Activated CD4-positive, alpha-beta T cell treated with anti-CD3 and anti-CD28 coated beads for 36 hours (primary cell): ENCODE measurements at regions not wholly inside any gene's neighbourhood (a gene's known extent, or its start where the extent isn't known, plus 50 kb on each side); places are given as distances from the start of the nearest gene placed in this dataset.
A peak's percentile ranks its signal among the peaks of the same experiment; 100 is the strongest.

ENCODE experiments used
- ATAC-seq: fragments of 200-7000 bp; cut with Tn5 transposase; one replicate; pipeline ENCODE4 v1.10.0; 2021; ENCODE audit warnings: mild to moderate bottlenecking, moderate library complexity
- CTCF ChIA-PET: fragments of 350-600 bp; sonication (Branson Sonifier 250); formaldehyde crosslinking; loops from one replicate; lab custom pipeline; 2021; ENCODE audit warnings: antibody characterized with exemption; lab: Charles Lee
- POLR2A ChIA-PET: fragments of 350-600 bp; sonication (Branson Sonifier 250); formaldehyde crosslinking; loops from one replicate; lab custom pipeline; 2021; ENCODE audit warnings: antibody characterized with exemption, inconsistent platforms; lab: Charles Lee
- DNase-seq: peaks from one replicate; pipeline ENCODE4 v3.0.0-alpha.2; 2020
- H3K27ac Mint-ChIP-seq: one replicate; pipeline ENCODE4 v1.8.0; 2021; ENCODE audit warnings: mixed read lengths
- H3K27me3 Mint-ChIP-seq: one replicate; pipeline ENCODE4 v1.8.0; 2021; ENCODE audit warnings: mixed read lengths
- H3K36me3 Mint-ChIP-seq: one replicate; pipeline ENCODE4 v1.8.0; 2021; ENCODE audit warnings: low read depth, mixed read lengths
- H3K4me1 Mint-ChIP-seq: one replicate; pipeline ENCODE4 v1.8.0; 2021; ENCODE audit warnings: mixed read lengths
- H3K4me3 Mint-ChIP-seq: one replicate; pipeline ENCODE4 v1.8.0; 2021; ENCODE audit warnings: mild to moderate bottlenecking, moderate library complexity, mixed read lengths
- H3K9me3 Mint-ChIP-seq: one replicate; pipeline ENCODE4 v1.8.0; 2021; ENCODE audit warnings: low read depth, mixed read lengths
- intact Hi-C, 2 experiments: fragments of 100-400 bp; cut with DNase I in 1 of 2; cut with micrococcal nuclease in 1 of 2; formaldehyde crosslinking; loops; one replicate each; pipeline versions ENCODE4 v1.14.2 to v1.15.1; 2022 to 2024; cut with DNase I, micrococcal nuclease

DNA sequence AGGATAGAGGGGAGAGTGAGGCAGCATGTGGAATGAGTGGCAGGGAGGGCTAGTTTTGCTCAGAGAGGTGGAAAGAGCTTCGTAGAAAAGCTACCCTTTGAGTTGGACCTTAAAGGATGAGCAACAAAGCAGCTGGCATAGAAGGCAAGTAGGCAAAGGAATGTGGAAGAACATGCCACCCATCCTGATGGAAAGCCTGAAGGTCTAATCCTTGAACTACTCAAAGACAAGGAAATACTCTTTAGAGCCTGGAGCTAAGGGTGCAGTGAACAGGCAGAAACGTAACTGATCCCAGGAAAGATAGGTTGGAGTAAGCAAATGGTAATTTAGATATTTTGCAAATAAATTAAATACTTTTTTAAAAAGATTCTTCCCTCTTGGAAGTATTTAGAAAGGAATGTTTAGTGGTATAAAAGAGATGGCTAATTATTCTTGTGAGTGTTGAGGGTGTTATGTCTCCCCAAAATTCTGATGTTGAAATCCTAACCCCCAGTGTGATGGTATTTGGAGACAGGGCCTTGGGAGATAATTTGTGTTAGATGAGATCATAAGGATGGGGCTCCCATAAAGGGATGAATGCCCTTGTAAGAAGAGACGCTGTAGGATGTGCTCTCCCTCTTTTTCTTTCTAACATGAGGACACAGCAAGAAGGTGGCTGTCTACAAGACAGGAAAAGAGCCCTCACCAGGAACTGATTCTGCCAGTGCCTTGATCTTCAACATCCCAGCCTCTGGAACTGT, 308.1 kb upstream of the RUNX1 start:
- CTCF ChIA-PET, result interaction anchor here (0.9 to 1.5 kb wide), 2 partner anchors 18 to 612 kb away, joined by 4 to 5 read pairs; no protein-coding TSS in a partner anchor
- no peak for ATAC-seq
- intact Hi-C loops, result loop anchor here (1.0 to 5.0 kb wide), 5 partner anchors 14 to 390 kb away; partner anchors contain the start of gene RUNX1 (in 2 of the 2)
- H3K4me3 Mint-ChIP-seq, result no peak overlapping the region
- DNase-seq, result no peak
- H3K4me1 Mint-ChIP-seq, result peaks cover 19% of the 10 kb centered on the region
- no peaks in the 10 kb centered on the region for H3K9me3 Mint-ChIP-seq
- peaks cover 2% of the 10 kb centered on the region for H3K36me3 Mint-ChIP-seq
- POLR2A ChIA-PET, result interaction anchor here (0.6 to 1.3 kb wide), 2 partner anchors 39 to 310 kb away, joined by 3 read pairs; no protein-coding TSS in a partner anchor
- H3K27ac Mint-ChIP-seq, result peak overlapping the region; percentile 74
- no peaks in the 10 kb centered on the region for H3K27me3 Mint-ChIP-seq

DNA sequence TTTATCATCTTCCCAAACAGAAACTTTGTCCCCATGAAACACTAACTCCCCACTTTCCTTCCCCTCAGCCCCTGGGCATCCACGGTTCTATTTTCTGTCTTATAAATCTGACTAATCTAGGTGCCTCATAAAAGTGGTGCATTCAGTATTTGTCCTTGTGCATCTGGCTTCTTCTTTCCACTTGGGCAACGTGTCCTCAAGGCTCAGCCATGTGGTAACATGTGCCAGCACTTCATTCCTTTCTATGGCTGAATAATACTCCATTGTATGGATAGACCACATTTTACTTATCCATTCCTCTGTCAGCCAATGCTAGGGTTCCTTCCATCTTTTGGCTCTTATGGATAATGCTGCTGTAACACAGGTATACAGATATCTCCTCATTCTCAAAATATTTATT, 305.0 kb upstream of the RUNX1 start:
- no peak overlapping the region for H3K4me3 Mint-ChIP-seq
- intact Hi-C loops, result loop anchor here in 1 of 2 experiments (5.0 kb wide), 1 partner anchor 43 kb away; no protein-coding TSS in a partner anchor
- no peak for DNase-seq
- peaks cover 2% of the 10 kb centered on the region for H3K36me3 Mint-ChIP-seq
- ChIA-PET CTCF (no interaction called here), POLR2A (no interaction called here)
- ATAC-seq, result no peak
- H3K27me3 Mint-ChIP-seq, result peaks cover 2% of the 10 kb centered on the region
- peaks cover 44% of the 10 kb centered on the region for H3K4me1 Mint-ChIP-seq
- H3K27ac Mint-ChIP-seq, result peak overlapping the region; percentile 1
- H3K9me3 Mint-ChIP-seq, result no peaks in the 10 kb centered on the region

DNA sequence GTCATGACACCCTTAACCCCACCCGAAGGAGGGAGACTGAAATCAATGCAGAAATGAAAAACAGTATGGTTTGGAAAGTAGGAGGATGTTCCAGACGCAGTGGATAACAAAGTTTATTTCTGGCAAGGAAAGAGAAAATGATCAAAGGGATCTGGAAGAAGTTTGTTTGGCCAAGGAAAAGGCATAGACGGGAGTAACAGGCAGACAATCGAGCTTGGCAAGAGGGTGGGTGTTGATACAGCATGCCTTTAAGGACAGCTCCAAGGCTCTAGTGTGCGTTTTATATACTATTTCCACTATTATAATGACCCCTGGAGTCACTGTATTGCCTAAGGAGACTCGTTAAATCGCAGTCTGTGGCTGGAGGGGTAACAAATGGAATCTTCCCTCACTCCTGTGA, 303.7 kb upstream of the RUNX1 start:
- intact Hi-C loops, result loop anchor here in 1 of 2 experiments (5.0 kb wide), 1 partner anchor 45 kb away; no protein-coding TSS in a partner anchor
- Mint-ChIP-seq H3K36me3 (peaks cover 2% of the 10 kb centered on the region), H3K4me1 (peaks cover 40% of the 10 kb centered on the region), H3K27me3 (peaks cover 2% of the 10 kb centered on the region), H3K27ac (no peak overlapping the region), H3K9me3 (no peaks in the 10 kb centered on the region), H3K4me3 (no peak overlapping the region)
- CTCF ChIA-PET, result interaction anchor here (1.5 kb wide), 1 partner anchor 9 kb away, joined by 4 read pairs; no protein-coding TSS in a partner anchor
- POLR2A ChIA-PET, result no interaction called here
- no peak for DNase-seq
- no peak for ATAC-seq

DNA sequence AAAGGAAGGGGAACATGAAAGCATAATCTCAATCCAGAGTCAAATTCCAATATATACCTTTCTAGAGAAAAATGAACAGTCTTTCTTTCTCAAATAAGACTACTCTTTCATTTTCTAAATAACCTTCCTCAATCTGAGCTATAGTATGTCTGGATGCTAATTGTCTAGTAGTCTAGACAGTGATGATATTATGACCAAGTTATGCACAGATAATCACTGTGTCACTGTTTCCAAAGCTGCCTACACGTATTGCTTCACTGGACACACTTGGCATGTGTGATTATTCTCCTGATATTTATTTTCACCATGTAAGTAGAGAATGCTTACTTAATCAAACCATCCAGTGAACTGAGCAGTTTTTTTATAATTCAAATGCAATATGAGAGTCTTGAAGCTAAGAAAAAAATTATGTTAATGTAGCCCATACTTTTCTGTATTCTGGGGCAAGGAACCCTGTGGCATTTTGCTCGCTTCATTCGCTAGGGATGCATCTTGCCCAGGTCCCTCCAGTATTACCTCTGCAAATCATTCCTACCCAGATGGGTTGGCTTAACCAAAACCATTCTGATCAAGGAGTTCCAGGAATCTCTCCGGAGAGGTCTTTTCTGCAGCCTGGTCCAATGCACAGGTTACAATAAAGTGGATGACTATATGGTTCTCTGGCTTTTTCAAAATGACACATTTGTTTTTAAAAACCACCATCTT, 303.1 kb upstream of the RUNX1 start:
- CTCF ChIA-PET, result interaction anchor here (1.5 kb wide), 1 partner anchor 10 kb away, joined by 4 read pairs; no protein-coding TSS in a partner anchor
- Mint-ChIP-seq H3K36me3 (peaks cover 2% of the 10 kb centered on the region), H3K4me1 (peaks cover 37% of the 10 kb centered on the region), H3K4me3 (no peak overlapping the region), H3K9me3 (no peaks in the 10 kb centered on the region), H3K27ac (no peak overlapping the region), H3K27me3 (peaks cover 5% of the 10 kb centered on the region)
- POLR2A ChIA-PET, result no interaction called here
- no peak for DNase-seq
- ATAC-seq, result no peak
- intact Hi-C loops, result loop anchor here in 1 of 2 experiments (5.0 kb wide), 1 partner anchor 45 kb away; no protein-coding TSS in a partner anchor

DNA sequence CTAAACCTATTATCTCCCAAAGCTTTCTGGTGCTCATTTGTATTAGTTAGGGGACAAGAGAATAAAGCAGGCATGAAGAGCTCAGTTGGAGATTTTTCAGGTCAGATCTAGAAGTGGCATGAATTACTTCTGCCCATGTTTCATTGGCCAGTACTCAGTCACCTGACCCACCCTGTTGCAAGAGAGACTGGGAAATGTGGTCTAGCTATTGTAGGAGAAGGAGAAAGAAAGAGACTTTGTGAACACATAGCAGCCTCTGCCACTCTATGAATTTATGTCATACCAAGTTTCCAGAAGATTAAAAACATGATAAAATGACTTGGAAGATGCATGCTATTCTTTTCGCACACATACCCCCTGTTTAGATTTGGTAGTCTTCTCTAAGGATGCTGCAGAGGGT, 302.3 kb upstream of the RUNX1 start:
- Mint-ChIP-seq H3K36me3 (peaks cover 2% of the 10 kb centered on the region), H3K27me3 (peaks cover 5% of the 10 kb centered on the region), H3K9me3 (no peaks in the 10 kb centered on the region), H3K4me1 (peaks cover 36% of the 10 kb centered on the region), H3K27ac (peak overlapping the region; percentile 68), H3K4me3 (no peak overlapping the region)
- ATAC-seq (peak; percentile 36), DNase-seq (no peak)
- intact Hi-C loops, result loop anchor here (1.0 to 5.0 kb wide), 3 partner anchors 8 to 255 kb away; no protein-coding TSS in a partner anchor
- POLR2A ChIA-PET, result interaction anchor here (0.5 to 1.1 kb wide), 2 partner anchors 304 to 469 kb away, joined by 3 to 5 read pairs; no protein-coding TSS in a partner anchor
- CTCF ChIA-PET, result interaction anchor here (0.6 to 1.5 kb wide), 4 partner anchors 10 to 263 kb away, joined by 3 to 4 read pairs (median 4); no protein-coding TSS in a partner anchor

DNA sequence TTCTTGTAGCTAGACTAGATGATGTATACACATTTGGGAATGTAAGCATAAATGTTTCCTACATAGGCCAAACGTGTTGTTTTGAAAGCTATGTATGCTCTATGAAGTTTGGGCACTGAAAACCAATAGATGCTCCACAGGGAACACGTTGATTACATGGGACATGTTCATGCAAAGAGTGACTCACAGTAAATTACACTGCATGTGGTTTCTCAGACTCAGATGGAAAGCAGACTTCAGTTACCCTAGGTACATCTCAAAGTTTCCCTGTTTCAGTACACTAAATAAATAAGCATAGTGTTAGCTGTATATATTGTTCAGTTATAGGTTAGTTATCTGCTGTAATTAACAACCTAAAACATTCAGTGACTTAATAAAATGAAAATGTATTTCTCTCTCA, 301.9 kb upstream of the RUNX1 start:
- Mint-ChIP-seq H3K4me1 (peaks cover 36% of the 10 kb centered on the region), H3K9me3 (no peaks in the 10 kb centered on the region), H3K27ac (peak overlapping the region; percentile 68), H3K27me3 (peaks cover 5% of the 10 kb centered on the region), H3K36me3 (peaks cover 2% of the 10 kb centered on the region), H3K4me3 (no peak overlapping the region)
- ATAC-seq, result peak; percentile 93
- intact Hi-C loops, result loop anchor here (1.0 to 5.0 kb wide), 3 partner anchors 8 to 254 kb away; no protein-coding TSS in a partner anchor
- CTCF ChIA-PET, result interaction anchor here (0.6 to 1.1 kb wide), 5 partner anchors 14 to 263 kb away, joined by 3 to 5 read pairs (median 4); no protein-coding TSS in a partner anchor
- no peak for DNase-seq
- POLR2A ChIA-PET, result interaction anchor here (0.5 to 1.1 kb wide), 2 partner anchors 304 to 469 kb away, joined by 3 to 5 read pairs; no protein-coding TSS in a partner anchor

- peaks cover 5% of the 10 kb centered on the region for H3K27me3 Mint-ChIP-seq
- no peak overlapping the region for H3K4me3 Mint-ChIP-seq
- no peak for DNase-seq
- H3K4me1 Mint-ChIP-seq, result peaks cover 34% of the 10 kb centered on the region
- ChIA-PET CTCF (interaction anchor here (0.9 kb wide), 1 partner anchor 51 kb away, joined by 4 read pairs; no protein-coding TSS in a partner anchor), POLR2A (no interaction called here)
- H3K9me3 Mint-ChIP-seq, result no peaks in the 10 kb centered on the region
- intact Hi-C loops, result loop anchor here (2.0 to 5.0 kb wide), 2 partner anchors 48 to 253 kb away; no protein-coding TSS in a partner anchor
- ATAC-seq, result no peak
- peaks cover 2% of the 10 kb centered on the region for H3K36me3 Mint-ChIP-seq
- H3K27ac Mint-ChIP-seq, result no peak overlapping the region
Measured at GRCh38 chr21:35349376-35350080, 300.4 kb upstream of the RUNX1 start.

GRCh38 chr21:35348686-35349085, 299.6 kb upstream of the RUNX1 start:
- ChIA-PET POLR2A (no interaction called here), CTCF (interaction anchor here (0.6 kb wide), 1 partner anchor 495 kb away, joined by 4 read pairs; no protein-coding TSS in a partner anchor)
- no peak overlapping the region for H3K27ac Mint-ChIP-seq
- ATAC-seq (no peak), DNase-seq (no peak)
- no peaks in the 10 kb centered on the region for H3K36me3 Mint-ChIP-seq
- peaks cover 40% of the 10 kb centered on the region for H3K4me1 Mint-ChIP-seq
- no peak overlapping the region for H3K4me3 Mint-ChIP-seq
- H3K27me3 Mint-ChIP-seq, result peaks cover 5% of the 10 kb centered on the region
- intact Hi-C loops, result no loop called here
- H3K9me3 Mint-ChIP-seq, result no peaks in the 10 kb centered on the region

GRCh38 chr21:35346697-35347096, 297.6 kb upstream of the RUNX1 start:
- CTCF ChIA-PET, result interaction anchor here (1.2 kb wide), 1 partner anchor 250 kb away, joined by 3 read pairs; no protein-coding TSS in a partner anchor

DNA sequence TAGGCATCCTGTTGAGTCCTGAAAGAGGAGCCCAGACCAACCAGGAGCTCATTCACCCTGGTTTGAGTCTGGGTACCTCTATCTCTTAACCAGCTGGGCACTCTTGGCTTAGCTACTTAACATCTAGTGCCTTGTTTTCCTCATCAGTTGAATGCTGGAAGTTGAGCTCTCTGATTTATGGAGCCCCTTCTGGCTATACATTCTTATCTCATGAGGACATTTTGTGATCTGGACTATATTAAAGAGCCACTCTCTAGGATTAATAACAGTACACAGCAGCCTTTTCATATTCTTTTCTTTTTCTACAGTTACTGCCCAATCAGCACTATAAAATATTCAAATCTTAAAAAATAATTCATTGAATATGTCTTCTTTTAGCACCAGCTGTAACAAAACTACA, 296.9 kb upstream of the RUNX1 start:
- intact Hi-C loops, result no loop called here
- CTCF ChIA-PET, result interaction anchor here (1.0 kb wide), 1 partner anchor 10 kb away, joined by 3 read pairs; no protein-coding TSS in a partner anchor

More at GRCh38 chr21:35346697-35347096, 297.6 kb upstream of the RUNX1 start:
- Mint-ChIP-seq H3K4me1 (peaks cover 51% of the 10 kb centered on the region), H3K4me3 (no peak overlapping the region), H3K27me3 (peaks cover 5% of the 10 kb centered on the region), H3K27ac (no peak overlapping the region), H3K36me3 (no peaks in the 10 kb centered on the region), H3K9me3 (no peaks in the 10 kb centered on the region)
- DNase-seq, result no peak
- POLR2A ChIA-PET, result no interaction called here
- intact Hi-C loops, result no loop called here
- no peak for ATAC-seq

More for the DNA sequence above, 296.9 kb upstream of the RUNX1 start:
- H3K27me3 Mint-ChIP-seq, result peaks cover 5% of the 10 kb centered on the region
- H3K36me3 Mint-ChIP-seq, result no peaks in the 10 kb centered on the region
- no peak overlapping the region for H3K27ac Mint-ChIP-seq
- POLR2A ChIA-PET, result no interaction called here
- ATAC-seq, result no peak
- DNase-seq, result no peak
- H3K4me3 Mint-ChIP-seq, result no peak overlapping the region
- H3K4me1 Mint-ChIP-seq, result peaks cover 47% of the 10 kb centered on the region
- H3K9me3 Mint-ChIP-seq, result no peaks in the 10 kb centered on the region
